ENCODE measurements at regions not wholly inside any gene's neighbourhood (a gene's known extent, or its start where the extent isn't known, plus 50 kb on each side); places are given as distances from the start of the nearest gene placed in this dataset.

DNA sequence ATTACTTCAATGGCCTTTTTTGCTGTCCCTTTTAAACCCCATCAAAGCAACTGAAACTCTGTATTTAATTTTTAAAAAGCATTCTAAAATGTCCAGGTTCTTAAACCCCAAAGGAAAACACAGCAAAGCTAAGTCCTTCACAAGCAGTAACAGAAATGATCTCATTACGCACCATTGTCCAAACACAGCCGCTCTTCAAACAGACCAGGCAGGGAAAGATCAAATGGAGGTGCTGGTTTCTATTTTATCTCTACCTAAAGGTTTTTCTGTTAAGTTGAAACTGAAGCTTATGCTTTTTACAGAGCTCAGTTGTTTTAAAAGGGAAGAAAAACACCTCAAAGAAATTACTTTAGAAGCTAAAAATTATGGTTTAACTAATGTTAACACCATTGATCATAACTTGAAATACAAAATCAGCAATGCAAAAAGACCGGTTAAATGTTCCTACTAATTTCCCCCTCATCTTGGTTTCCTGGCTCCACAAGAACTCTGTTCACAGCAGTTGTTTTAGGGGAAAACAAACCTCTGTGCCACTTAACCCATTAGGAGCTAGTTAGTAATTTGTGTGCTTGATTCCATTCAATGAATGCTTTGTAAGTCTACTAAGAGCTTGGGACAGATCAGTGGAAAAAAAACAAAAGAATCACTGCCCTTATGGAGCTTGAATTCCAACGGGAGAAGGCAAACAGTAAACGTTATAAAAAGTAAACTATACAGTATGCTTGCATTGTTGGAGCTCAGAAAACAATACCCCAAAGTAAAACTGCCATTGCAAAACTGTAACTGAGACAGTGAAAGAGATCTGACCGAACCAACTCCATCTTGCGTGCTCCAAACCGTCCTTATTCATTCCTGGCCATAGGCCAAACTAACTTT, 87.4 kb downstream of the CD24 start (continued):
- TF ChIP-seq, protein P1, sequence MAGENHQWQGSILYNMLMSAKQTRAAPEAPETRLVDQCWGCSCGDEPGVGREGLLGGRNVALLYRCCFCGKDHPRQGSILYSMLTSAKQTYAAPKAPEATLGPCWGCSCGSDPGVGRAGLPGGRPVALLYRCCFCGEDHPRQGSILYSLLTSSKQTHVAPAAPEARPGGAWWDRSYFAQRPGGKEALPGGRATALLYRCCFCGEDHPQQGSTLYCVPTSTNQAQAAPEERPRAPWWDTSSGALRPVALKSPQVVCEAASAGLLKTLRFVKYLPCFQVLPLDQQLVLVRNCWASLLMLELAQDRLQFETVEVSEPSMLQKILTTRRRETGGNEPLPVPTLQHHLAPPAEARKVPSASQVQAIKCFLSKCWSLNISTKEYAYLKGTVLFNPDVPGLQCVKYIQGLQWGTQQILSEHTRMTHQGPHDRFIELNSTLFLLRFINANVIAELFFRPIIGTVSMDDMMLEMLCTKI (IDR thresholded peaks at IDR 0.05; ENCODE audit: partially characterized antibody) = no peak
- TF ChIP-seq GTF2F1 (IDR thresholded peaks at IDR 0.05; ENCODE audit: low read depth, low read length) (no peak), KAT8 (IDR thresholded peaks at IDR 0.05; ENCODE audit: low read depth) (no peak), CCAR2 (IDR thresholded peaks at IDR 0.05; ENCODE audit: low read depth, low read length) (no peak), TOE1 (IDR thresholded peaks at IDR 0.05; ENCODE audit: borderline replicate concordance) (no peak), TOE1 (CRISPR knock-in tag; IDR thresholded peaks at IDR 0.05; ENCODE audit: borderline replicate concordance, low read depth) (no peak), CBX1 (IDR thresholded peaks at IDR 0.05; ENCODE audit: low read depth) (no peak), ZC3H4 (CRISPR knock-in tag; IDR thresholded peaks at IDR 0.05; ENCODE audit: borderline replicate concordance) (no peak), YY1 (IDR thresholded peaks at IDR 0.05; ENCODE audit: borderline replicate concordance in 1 of 3, control insufficient read depth in 1 of 3, extremely low read depth in 1 of 3, insufficient read depth in 3 of 3, insufficient read length in 1 of 3, insufficient replicate concordance in 2 of 3, low read depth in 1 of 3, low read length in 2 of 3) (peak in 1 of 3 experiments; percentile 43), TRIM24 (IDR thresholded peaks at IDR 0.05) (no peak), ZNF644 (tag; IDR thresholded peaks at IDR 0.05; ENCODE audit: low read depth) (peak; percentile 92)
- TF ChIP-seq, protein P2, sequence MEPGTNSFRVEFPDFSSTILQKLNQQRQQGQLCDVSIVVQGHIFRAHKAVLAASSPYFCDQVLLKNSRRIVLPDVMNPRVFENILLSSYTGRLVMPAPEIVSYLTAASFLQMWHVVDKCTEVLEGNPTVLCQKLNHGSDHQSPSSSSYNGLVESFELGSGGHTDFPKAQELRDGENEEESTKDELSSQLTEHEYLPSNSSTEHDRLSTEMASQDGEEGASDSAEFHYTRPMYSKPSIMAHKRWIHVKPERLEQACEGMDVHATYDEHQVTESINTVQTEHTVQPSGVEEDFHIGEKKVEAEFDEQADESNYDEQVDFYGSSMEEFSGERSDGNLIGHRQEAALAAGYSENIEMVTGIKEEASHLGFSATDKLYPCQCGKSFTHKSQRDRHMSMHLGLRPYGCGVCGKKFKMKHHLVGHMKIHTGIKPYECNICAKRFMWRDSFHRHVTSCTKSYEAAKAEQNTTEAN (CRISPR knock-in tag; IDR thresholded peaks at IDR 0.05) = no peak
- TF ChIP-seq, protein P3, sequence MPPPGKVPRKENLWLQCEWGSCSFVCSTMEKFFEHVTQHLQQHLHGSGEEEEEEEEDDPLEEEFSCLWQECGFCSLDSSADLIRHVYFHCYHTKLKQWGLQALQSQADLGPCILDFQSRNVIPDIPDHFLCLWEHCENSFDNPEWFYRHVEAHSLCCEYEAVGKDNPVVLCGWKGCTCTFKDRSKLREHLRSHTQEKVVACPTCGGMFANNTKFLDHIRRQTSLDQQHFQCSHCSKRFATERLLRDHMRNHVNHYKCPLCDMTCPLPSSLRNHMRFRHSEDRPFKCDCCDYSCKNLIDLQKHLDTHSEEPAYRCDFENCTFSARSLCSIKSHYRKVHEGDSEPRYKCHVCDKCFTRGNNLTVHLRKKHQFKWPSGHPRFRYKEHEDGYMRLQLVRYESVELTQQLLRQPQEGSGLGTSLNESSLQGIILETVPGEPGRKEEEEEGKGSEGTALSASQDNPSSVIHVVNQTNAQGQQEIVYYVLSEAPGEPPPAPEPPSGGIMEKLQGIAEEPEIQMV (tag; conservative IDR thresholded peaks at IDR 0.05; ENCODE audit: low read depth) = peak; percentile 91
- TF ChIP-seq, protein P4, sequence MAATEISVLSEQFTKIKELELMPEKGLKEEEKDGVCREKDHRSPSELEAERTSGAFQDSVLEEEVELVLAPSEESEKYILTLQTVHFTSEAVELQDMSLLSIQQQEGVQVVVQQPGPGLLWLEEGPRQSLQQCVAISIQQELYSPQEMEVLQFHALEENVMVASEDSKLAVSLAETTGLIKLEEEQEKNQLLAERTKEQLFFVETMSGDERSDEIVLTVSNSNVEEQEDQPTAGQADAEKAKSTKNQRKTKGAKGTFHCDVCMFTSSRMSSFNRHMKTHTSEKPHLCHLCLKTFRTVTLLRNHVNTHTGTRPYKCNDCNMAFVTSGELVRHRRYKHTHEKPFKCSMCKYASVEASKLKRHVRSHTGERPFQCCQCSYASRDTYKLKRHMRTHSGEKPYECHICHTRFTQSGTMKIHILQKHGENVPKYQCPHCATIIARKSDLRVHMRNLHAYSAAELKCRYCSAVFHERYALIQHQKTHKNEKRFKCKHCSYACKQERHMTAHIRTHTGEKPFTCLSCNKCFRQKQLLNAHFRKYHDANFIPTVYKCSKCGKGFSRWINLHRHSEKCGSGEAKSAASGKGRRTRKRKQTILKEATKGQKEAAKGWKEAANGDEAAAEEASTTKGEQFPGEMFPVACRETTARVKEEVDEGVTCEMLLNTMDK (IDR thresholded peaks at IDR 0.05; ENCODE audit: borderline replicate concordance, insufficient read depth, low read depth, low read length, poor library complexity, severe bottlenecking) = no peak
- TF ChIP-seq, protein P5, sequence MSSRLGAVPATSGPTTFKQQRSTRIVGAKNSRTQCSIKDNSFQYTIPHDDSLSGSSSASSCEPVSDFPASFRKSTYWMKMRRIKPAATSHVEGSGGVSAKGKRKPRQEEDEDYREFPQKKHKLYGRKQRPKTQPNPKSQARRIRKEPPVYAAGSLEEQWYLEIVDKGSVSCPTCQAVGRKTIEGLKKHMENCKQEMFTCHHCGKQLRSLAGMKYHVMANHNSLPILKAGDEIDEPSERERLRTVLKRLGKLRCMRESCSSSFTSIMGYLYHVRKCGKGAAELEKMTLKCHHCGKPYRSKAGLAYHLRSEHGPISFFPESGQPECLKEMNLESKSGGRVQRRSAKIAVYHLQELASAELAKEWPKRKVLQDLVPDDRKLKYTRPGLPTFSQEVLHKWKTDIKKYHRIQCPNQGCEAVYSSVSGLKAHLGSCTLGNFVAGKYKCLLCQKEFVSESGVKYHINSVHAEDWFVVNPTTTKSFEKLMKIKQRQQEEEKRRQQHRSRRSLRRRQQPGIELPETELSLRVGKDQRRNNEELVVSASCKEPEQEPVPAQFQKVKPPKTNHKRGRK (tag; IDR thresholded peaks at IDR 0.05) = no peak
- TF ChIP-seq, protein P6, sequence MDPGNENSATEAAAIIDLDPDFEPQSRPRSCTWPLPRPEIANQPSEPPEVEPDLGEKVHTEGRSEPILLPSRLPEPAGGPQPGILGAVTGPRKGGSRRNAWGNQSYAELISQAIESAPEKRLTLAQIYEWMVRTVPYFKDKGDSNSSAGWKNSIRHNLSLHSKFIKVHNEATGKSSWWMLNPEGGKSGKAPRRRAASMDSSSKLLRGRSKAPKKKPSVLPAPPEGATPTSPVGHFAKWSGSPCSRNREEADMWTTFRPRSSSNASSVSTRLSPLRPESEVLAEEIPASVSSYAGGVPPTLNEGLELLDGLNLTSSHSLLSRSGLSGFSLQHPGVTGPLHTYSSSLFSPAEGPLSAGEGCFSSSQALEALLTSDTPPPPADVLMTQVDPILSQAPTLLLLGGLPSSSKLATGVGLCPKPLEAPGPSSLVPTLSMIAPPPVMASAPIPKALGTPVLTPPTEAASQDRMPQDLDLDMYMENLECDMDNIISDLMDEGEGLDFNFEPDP (CRISPR knock-in tag; IDR thresholded peaks at IDR 0.05) = no peak

Measured in K562 (cell line).